Neural crest cell (in vitro differentiated cells): ENCODE measurements at regions not wholly inside any gene's neighbourhood (a gene's known extent, or its start where the extent isn't known, plus 50 kb on each side); places are given as distances from the start of the nearest gene placed in this dataset.

ENCODE experiments used
- DNase-seq: peaks from one replicate; pipeline ENCODE4 v3.0.0; 2021; ENCODE audit warnings: low read depth, mixed read lengths, low spot score
- H3K27ac Mint-ChIP-seq: one replicate; pipeline ENCODE4 v1.8.0; 2021; ENCODE audit warnings: mild to moderate bottlenecking, mixed read lengths; ENCODE audit not compliant: unreplicated experiment
- H3K27me3 Mint-ChIP-seq: 2 replicates; pipeline ENCODE4 v1.8.0; 2021; ENCODE audit warnings: low read depth, mild to moderate bottlenecking, mixed read lengths
- H3K36me3 Mint-ChIP-seq: 2 replicates; pipeline ENCODE4 v1.8.0; 2021; ENCODE audit warnings: low read depth, mild to moderate bottlenecking, mixed read lengths
- H3K4me1 Mint-ChIP-seq: 2 replicates; pipeline ENCODE4 v1.8.0; 2021; ENCODE audit warnings: mixed read lengths
- H3K4me3 Mint-ChIP-seq: one replicate; pipeline ENCODE4 v1.8.0; 2021; ENCODE audit warnings: mild to moderate bottlenecking, mixed read lengths
- H3K9me3 Mint-ChIP-seq: 2 replicates; pipeline ENCODE4 v1.8.0; 2021; ENCODE audit warnings: mixed read lengths
- CTCF ChIP-seq: fragments of 200-600 bp; sonication (generic); conservative IDR thresholded peaks from 2 replicates; pipeline ENCODE4 v1.5.0; 2021; ENCODE audit warnings: antibody characterized with exemption, mild to moderate bottlenecking

- peaks cover 6% of the 10 kb centered on the region for H3K9me3 Mint-ChIP-seq
- no peak overlapping the region for H3K4me3 Mint-ChIP-seq
- H3K36me3 Mint-ChIP-seq = no peaks in the 10 kb centered on the region
- no peaks in the 10 kb centered on the region for H3K4me1 Mint-ChIP-seq
- TF ChIP-seq CTCF = no peak
- DNase-seq = no peak
- H3K27me3 Mint-ChIP-seq = no peaks in the 10 kb centered on the region
- no peak overlapping the region for H3K27ac Mint-ChIP-seq
These were observed 144.2 kb upstream of the HDAC4 start for GRCh38 chr2:239544918-239545465.

- H3K9me3 Mint-ChIP-seq = peaks cover 6% of the 10 kb centered on the region
- H3K4me3 Mint-ChIP-seq = no peak overlapping the region
- H3K4me1 Mint-ChIP-seq = no peaks in the 10 kb centered on the region
- H3K36me3 Mint-ChIP-seq = no peaks in the 10 kb centered on the region
- DNase-seq = no peak
- no peaks in the 10 kb centered on the region for H3K27me3 Mint-ChIP-seq
- no peak for TF ChIP-seq CTCF
- peak overlapping the region; percentile 62 for H3K27ac Mint-ChIP-seq
These were observed 143.5 kb upstream of the HDAC4 start for GRCh38 chr2:239544143-239544917.

GRCh38 chr2:239543702-239544101 lies 142.9 kb upstream of the HDAC4 start:
- Mint-ChIP-seq H3K9me3 (peaks cover 6% of the 10 kb centered on the region), H3K4me1 (no peaks in the 10 kb centered on the region), H3K36me3 (no peaks in the 10 kb centered on the region), H3K27me3 (no peaks in the 10 kb centered on the region), H3K27ac (peak overlapping the region; percentile 62), H3K4me3 (no peak overlapping the region)
- TF ChIP-seq CTCF = no peak
- DNase-seq = no peak

- Mint-ChIP-seq H3K27me3 (no peaks in the 10 kb centered on the region), H3K27ac (no peak overlapping the region), H3K4me3 (no peak overlapping the region), H3K4me1 (no peaks in the 10 kb centered on the region), H3K9me3 (peaks cover 6% of the 10 kb centered on the region), H3K36me3 (no peaks in the 10 kb centered on the region)
- TF ChIP-seq CTCF = no peak
- DNase-seq = no peak
These were observed 139.4 kb upstream of the HDAC4 start for GRCh38 chr2:239540174-239540573.

GRCh38 chr2:239539776-239540100 lies 138.9 kb upstream of the HDAC4 start:
- peaks cover 6% of the 10 kb centered on the region for H3K9me3 Mint-ChIP-seq
- H3K4me3 Mint-ChIP-seq = no peak overlapping the region
- no peaks in the 10 kb centered on the region for H3K27me3 Mint-ChIP-seq
- TF ChIP-seq CTCF = no peak
- no peak for DNase-seq
- no peaks in the 10 kb centered on the region for H3K4me1 Mint-ChIP-seq
- no peaks in the 10 kb centered on the region for H3K36me3 Mint-ChIP-seq
- H3K27ac Mint-ChIP-seq = no peak overlapping the region
